MCF 10A (cell line): ENCODE measurements at regions not wholly inside any gene's neighbourhood (a gene's known extent, or its start where the extent isn't known, plus 50 kb on each side); places are given as distances from the start of the nearest gene placed in this dataset.

Experiments
- BruUV-seq: library from RNA; stranded (reverse); fragments of 400-500 nt; replicated peaks from 2 replicates; lab custom pipeline; 2021; lab: Mats Ljungman, UMichigan
- CTCF ChIA-PET: fragments of 300-600 bp; sonication (Branson Sonifier 250); formaldehyde crosslinking; extraction: SDS; loops from one replicate; lab custom pipeline; 2021; ENCODE audit warnings: antibody characterized with exemption, inconsistent platforms; lab: Yijun Ruan, JAX
- POLR2A ChIA-PET: fragments of 300-600, 350-650 bp; sonication (Branson Sonifier 250); formaldehyde crosslinking; extraction: SDS; loops from one replicate; lab custom pipeline; 2020; ENCODE audit warnings: antibody characterized with exemption, inconsistent platforms; lab: Yijun Ruan, JAX
- DNase-seq: peaks from one replicate; pipeline ENCODE4 v3.0.0-alpha.2; 2018; ENCODE audit not compliant: unreplicated experiment
- H3K27ac Mint-ChIP-seq: one replicate; pipeline ENCODE4 v1.8.0; 2022; ENCODE audit warnings: mild to moderate bottlenecking, low read depth, mixed read lengths; ENCODE audit not compliant: unreplicated experiment
- H3K27me3 Mint-ChIP-seq: one replicate; pipeline ENCODE4 v1.8.0; 2022; ENCODE audit warnings: mixed read lengths; ENCODE audit not compliant: insufficient read depth, unreplicated experiment
- H3K36me3 Mint-ChIP-seq: one replicate; pipeline ENCODE4 v1.8.0; 2022; ENCODE audit warnings: mild to moderate bottlenecking, moderate library complexity, mixed read lengths; ENCODE audit not compliant: insufficient read depth, unreplicated experiment
- H3K4me1 Mint-ChIP-seq: one replicate; pipeline ENCODE4 v1.8.0; 2022; ENCODE audit warnings: mixed read lengths; ENCODE audit not compliant: insufficient read depth, unreplicated experiment
- H3K4me3 Mint-ChIP-seq: one replicate; pipeline ENCODE4 v1.8.0; 2022; ENCODE audit warnings: mild to moderate bottlenecking, moderate library complexity, mixed read lengths; ENCODE audit not compliant: unreplicated experiment
- H3K9me3 Mint-ChIP-seq: one replicate; pipeline ENCODE4 v1.8.0; 2022; ENCODE audit warnings: mixed read lengths; ENCODE audit not compliant: unreplicated experiment
- intact Hi-C: fragments of 100-400 bp; cut with micrococcal nuclease; formaldehyde crosslinking; loops from 2 replicates; pipeline ENCODE4 v1.14.1; 2022
- TF ChIP-seq, protein P1 (sequence below): fragments of 200-600 bp; IDR thresholded peaks from one replicate; pipeline ENCODE4 v1.8.0; 2022; ENCODE audit warnings: antibody characterized with exemption, mild to moderate bottlenecking; ENCODE audit not compliant: unreplicated experiment

DNA sequence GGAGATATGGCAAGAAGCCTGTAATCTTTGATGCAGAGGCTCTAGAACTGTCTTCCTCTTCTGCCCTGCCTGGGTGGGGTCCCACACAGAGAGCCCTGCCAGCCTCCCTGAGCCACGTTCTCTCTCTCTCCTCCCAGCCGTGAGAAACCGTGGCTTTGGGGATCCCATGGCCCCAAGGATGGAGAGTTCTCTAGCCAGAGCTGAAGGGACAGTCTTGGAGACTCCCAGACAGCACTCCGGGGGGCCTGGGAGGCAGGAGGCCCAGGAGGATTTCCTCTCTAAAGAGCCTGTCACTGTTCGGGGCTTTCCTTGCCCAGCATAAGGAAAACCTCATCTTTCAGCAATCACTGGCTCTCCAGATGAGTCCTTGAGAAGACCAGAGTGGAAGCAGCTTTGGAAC is 227.1 kb downstream of the ARHGAP12 start:
- no TSS peak for BruUV-seq
- H3K27ac Mint-ChIP-seq: no peak overlapping the region
- no peaks in the 10 kb centered on the region for H3K36me3 Mint-ChIP-seq

DNA sequence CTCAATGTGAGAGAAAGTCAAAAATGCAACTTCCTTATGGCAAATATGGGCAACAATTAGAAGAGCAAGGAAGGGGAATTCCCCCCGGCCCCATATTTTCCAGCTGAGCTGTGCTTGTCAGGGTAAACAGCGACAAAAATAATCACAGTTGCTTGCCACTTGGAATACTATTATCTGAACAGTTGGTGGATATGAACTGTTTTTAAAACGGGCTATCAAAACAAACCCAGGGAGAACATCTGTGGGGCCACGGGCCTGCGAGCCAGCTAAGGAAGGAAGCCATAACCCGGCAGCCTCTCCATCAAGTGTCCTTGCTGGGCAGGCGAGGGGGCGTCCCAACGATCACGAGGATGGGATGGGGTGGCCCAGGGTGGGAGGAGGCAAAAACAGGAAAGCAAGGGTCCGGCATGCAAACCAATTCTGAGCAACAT is 228.4 kb downstream of the ARHGAP12 start:
- H3K36me3 Mint-ChIP-seq: no peaks in the 10 kb centered on the region
- DNase-seq: no peak
- H3K27me3 Mint-ChIP-seq: no peaks in the 10 kb centered on the region
- H3K9me3 Mint-ChIP-seq: peaks cover 7% of the 10 kb centered on the region
- intact Hi-C loops: no loop called here
- BruUV-seq: no TSS peak
- TF ChIP-seq, protein P1, sequence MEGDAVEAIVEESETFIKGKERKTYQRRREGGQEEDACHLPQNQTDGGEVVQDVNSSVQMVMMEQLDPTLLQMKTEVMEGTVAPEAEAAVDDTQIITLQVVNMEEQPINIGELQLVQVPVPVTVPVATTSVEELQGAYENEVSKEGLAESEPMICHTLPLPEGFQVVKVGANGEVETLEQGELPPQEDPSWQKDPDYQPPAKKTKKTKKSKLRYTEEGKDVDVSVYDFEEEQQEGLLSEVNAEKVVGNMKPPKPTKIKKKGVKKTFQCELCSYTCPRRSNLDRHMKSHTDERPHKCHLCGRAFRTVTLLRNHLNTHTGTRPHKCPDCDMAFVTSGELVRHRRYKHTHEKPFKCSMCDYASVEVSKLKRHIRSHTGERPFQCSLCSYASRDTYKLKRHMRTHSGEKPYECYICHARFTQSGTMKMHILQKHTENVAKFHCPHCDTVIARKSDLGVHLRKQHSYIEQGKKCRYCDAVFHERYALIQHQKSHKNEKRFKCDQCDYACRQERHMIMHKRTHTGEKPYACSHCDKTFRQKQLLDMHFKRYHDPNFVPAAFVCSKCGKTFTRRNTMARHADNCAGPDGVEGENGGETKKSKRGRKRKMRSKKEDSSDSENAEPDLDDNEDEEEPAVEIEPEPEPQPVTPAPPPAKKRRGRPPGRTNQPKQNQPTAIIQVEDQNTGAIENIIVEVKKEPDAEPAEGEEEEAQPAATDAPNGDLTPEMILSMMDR: no peak
- ChIA-PET POLR2A (no interaction called here), CTCF (no interaction called here)
- H3K4me3 Mint-ChIP-seq: no peak overlapping the region
- H3K4me1 Mint-ChIP-seq: peaks cover 14% of the 10 kb centered on the region
- no peak overlapping the region for H3K27ac Mint-ChIP-seq

More for the DNA sequence above, 227.1 kb downstream of the ARHGAP12 start:
- no peaks in the 10 kb centered on the region for H3K27me3 Mint-ChIP-seq
- TF ChIP-seq, protein P1: no peak
- intact Hi-C loops: no loop called here
- POLR2A ChIA-PET: no interaction called here
- CTCF ChIA-PET: no interaction called here
- H3K9me3 Mint-ChIP-seq: peaks cover 7% of the 10 kb centered on the region
- H3K4me3 Mint-ChIP-seq: no peak overlapping the region
- H3K4me1 Mint-ChIP-seq: peaks cover 15% of the 10 kb centered on the region
- DNase-seq: no peak

DNA sequence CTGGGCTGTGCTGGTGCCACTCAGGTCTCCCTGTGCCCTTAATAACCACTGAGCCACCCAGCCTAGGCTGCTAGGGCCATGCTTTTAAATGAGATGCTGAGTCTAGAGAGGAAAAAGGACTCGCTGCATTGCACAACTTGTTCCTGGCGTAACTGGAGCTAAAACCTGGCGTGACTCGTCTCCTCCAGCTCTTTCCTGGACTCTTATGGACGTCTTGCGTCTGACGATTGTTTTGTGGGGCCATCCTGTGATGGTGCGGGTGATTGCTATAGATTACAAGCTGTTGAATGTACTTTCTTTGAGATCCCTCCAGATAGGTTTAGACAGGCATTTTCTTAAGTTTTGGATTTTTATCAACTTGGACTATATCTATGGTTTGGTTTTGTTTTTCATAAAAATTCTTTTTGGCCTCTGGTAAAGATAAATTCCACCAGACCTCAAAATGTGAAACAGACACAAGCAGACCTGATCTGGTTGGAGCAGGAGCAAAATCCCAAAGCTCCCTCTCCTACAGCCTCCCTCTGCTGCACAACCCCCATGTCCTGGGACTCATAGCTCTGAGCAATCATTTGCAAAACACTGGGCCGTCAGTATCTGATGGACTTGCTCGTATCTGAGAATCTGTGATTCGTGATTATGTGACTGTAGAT is 230.3 kb downstream of the ARHGAP12 start:
- CTCF ChIA-PET: no interaction called here
- peaks cover 14% of the 10 kb centered on the region for H3K4me1 Mint-ChIP-seq
- H3K4me3 Mint-ChIP-seq: no peak overlapping the region
- no peak overlapping the region for H3K27ac Mint-ChIP-seq
- no peaks in the 10 kb centered on the region for H3K36me3 Mint-ChIP-seq
- POLR2A ChIA-PET: no interaction called here
- no TSS peak for BruUV-seq
- TF ChIP-seq, protein P1: no peak
- peak; percentile 72 for DNase-seq
- peaks cover 7% of the 10 kb centered on the region for H3K9me3 Mint-ChIP-seq
- no peaks in the 10 kb centered on the region for H3K27me3 Mint-ChIP-seq
- intact Hi-C loops: no loop called here

DNA sequence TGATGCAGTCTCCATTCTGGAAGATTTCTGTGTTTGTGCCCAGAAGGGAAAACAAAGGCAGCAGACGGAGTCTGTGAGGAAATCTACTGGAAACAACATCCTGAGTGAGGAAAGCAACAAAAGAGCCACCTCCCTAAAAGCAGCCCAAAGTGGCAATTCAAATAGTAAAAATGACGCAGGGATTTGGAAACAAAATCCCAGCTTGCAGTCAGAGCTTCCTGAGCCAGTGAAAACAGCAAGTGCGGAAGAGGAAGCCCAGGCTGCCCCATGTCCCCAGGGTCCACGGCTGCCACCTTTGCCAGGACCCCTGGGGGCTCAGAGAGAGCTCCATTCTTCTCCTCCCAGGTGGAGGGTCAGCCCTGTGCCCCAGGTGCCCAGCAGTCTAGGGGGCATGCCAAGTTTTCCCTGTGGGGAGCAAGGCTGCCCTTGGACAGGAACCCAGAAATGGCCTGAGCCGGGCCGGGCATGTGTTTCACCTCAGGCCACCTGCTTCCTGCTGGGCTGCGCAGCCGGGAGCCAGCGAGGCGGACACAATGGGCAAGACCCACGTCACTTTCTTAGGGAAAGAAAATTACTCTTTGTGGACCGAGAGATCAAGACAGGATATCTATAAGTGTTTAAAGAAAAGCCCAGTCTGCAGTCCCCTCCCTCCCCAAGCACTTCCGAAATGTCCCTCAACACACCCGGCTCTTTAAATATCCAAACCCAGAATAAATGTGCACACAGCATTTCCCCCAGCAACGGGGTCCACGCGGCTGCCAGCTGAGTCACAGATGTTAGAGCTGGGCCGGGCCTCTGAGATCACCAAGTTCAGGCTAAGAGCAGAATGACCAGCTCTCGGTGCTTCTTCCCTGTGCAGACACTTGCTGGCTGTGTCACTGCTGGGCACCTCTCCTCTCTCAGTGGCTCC is 231.1 kb downstream of the ARHGAP12 start:
- Mint-ChIP-seq H3K9me3 (peaks cover 6% of the 10 kb centered on the region), H3K36me3 (no peaks in the 10 kb centered on the region), H3K4me1 (peaks cover 14% of the 10 kb centered on the region), H3K4me3 (no peak overlapping the region), H3K27ac (no peak overlapping the region), H3K27me3 (no peaks in the 10 kb centered on the region)
- ChIA-PET CTCF (no interaction called here), POLR2A (no interaction called here)
- DNase-seq: no peak
- TF ChIP-seq, protein P1: no peak
- no TSS peak for BruUV-seq
- intact Hi-C loops: no loop called here
